OCI-LY7 (cell line): ENCODE measurements at regions not wholly inside any gene's neighbourhood (a gene's known extent, or its start where the extent isn't known, plus 50 kb on each side); places are given as distances from the start of the nearest gene placed in this dataset.

Experiments used
- CTCF ChIP-seq: fragments of 200-600 bp; sonication (generic); conservative IDR thresholded peaks from 2 replicates; pipeline ENCODE4 v1.5.1; 2014; ENCODE audit warnings: mild to moderate bottlenecking, antibody characterized with exemption, low read length, moderate library complexity, mixed read lengths
- EZH2phosphoT487 ChIP-seq: fragments of 200-600 bp; sonication (generic); IDR thresholded peaks from 2 replicates; pipeline ENCODE4 v1.6.1; 2018; ENCODE audit warnings: low read depth, borderline replicate concordance, mild to moderate bottlenecking, mixed run types, antibody characterized with exemption, low read length, moderate library complexity, mixed read lengths

- TF ChIP-seq CTCF (no peak), EZH2phosphoT487 (no peak)
These were observed 134.0 kb upstream of the PJA1 start for GRCh38 chrX:69299285-69299684.
